HEK293T (cell line): ENCODE measurements at regions not wholly inside any gene's neighbourhood (a gene's known extent, or its start where the extent isn't known, plus 50 kb on each side); places are given as distances from the start of the nearest gene placed in this dataset.

ENCODE experiments used
- CTCF ChIA-PET: fragments of 350-600 bp; formaldehyde crosslinking; extraction: SDS; loops from one replicate; lab custom pipeline; 2021; ENCODE audit warnings: antibody characterized with exemption, inconsistent platforms; lab: Yijun Ruan, JAX
- POLR2A ChIA-PET: fragments of 350-600 bp; formaldehyde crosslinking; extraction: SDS; loops from one replicate; lab custom pipeline; 2020; ENCODE audit warnings: antibody characterized with exemption, inconsistent platforms; lab: Yijun Ruan, JAX
- DNase-seq: peaks from one replicate; pipeline ENCODE4 v3.0.0; 2012; ENCODE audit warnings: mixed read lengths; ENCODE audit errors: extremely low spot score
- ARNT ChIP-seq: fragments of 450-650 bp; IDR thresholded peaks from 2 replicates; pipeline ENCODE4 v1.6.1; 2017; ENCODE audit warnings: mild to moderate bottlenecking
- BHLHE40 ChIP-seq: fragments of 450-650 bp; IDR thresholded peaks from 2 replicates; pipeline ENCODE4 v1.6.1; 2016; ENCODE audit warnings: mild to moderate bottlenecking, moderate library complexity, borderline replicate concordance
- CTBP1 ChIP-seq: fragments of 450-650 bp; IDR thresholded peaks from 2 replicates; pipeline ENCODE4 v1.6.1; 2016; ENCODE audit warnings: borderline replicate concordance
- ELF4 ChIP-seq: fragments of 450-650 bp; IDR thresholded peaks from 2 replicates; pipeline ENCODE4 v1.6.1; 2017; ENCODE audit warnings: antibody characterized with exemption
- FOXA1 ChIP-seq: fragments of 450-650 bp; IDR thresholded peaks from 2 replicates; pipeline ENCODE4 v1.6.1; 2016; ENCODE audit warnings: mild to moderate bottlenecking
- FOXK2 ChIP-seq: fragments of 450-650 bp; IDR thresholded peaks from 2 replicates; pipeline ENCODE4 v1.6.1; 2016; ENCODE audit warnings: mild to moderate bottlenecking
- FOXM1 ChIP-seq: fragments of 450-650 bp; IDR thresholded peaks from 2 replicates; pipeline ENCODE4 v1.6.1; 2017; ENCODE audit warnings: mild to moderate bottlenecking, borderline replicate concordance
- HDGF ChIP-seq: fragments of 450-650 bp; IDR thresholded peaks from 2 replicates; pipeline ENCODE4 v1.6.1; 2017; ENCODE audit warnings: antibody characterized with exemption, borderline replicate concordance
- L3MBTL2 ChIP-seq: fragments of 450-650 bp; conservative IDR thresholded peaks from 2 replicates; pipeline ENCODE4 v1.6.1; 2016; ENCODE audit warnings: mild to moderate bottlenecking
- LEF1 ChIP-seq: fragments of 450-650 bp; IDR thresholded peaks from 2 replicates; pipeline ENCODE4 v1.6.1; 2017; ENCODE audit warnings: mild to moderate bottlenecking, borderline replicate concordance
- NFRKB ChIP-seq: fragments of 450-650 bp; IDR thresholded peaks from 2 replicates; pipeline ENCODE4 v1.6.1; 2016; ENCODE audit warnings: mild to moderate bottlenecking, moderate library complexity
- PKNOX1 ChIP-seq: fragments of 450-650 bp; IDR thresholded peaks from 2 replicates; pipeline ENCODE4 v1.6.1; 2016
- SP1 ChIP-seq: fragments of 450-650 bp; IDR thresholded peaks from 2 replicates; pipeline ENCODE4 v1.6.1; 2017
- SUZ12 ChIP-seq: fragments of 450-650 bp; IDR thresholded peaks from 2 replicates; pipeline ENCODE4 v1.6.1; 2016; ENCODE audit warnings: mild to moderate bottlenecking
- TARDBP ChIP-seq: fragments of 450-650 bp; IDR thresholded peaks from 2 replicates; pipeline ENCODE4 v1.6.1; 2016
- ZNF384 ChIP-seq: fragments of 450-650 bp; IDR thresholded peaks from 2 replicates; pipeline ENCODE4 v1.6.1; 2016

DNA sequence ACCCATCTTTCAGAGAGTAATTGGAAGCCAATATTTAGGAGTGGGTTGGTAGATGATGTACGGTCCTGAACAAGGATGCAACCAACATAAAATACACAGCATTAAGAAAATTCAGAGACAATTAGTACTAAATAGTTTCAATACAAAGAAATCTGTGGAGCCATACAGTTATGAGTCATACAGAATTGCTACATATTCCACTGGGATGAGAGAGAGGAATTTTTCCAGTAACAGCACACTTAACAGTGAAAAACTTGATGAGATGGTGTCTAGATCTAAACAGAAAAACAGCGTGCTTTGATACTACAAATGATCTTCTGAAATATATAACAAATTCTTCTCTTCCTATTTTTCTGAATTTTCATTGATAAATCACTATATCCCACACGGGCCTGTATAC, 1999.3 kb upstream of the CDH9 start:
- no peak for TF ChIP-seq TARDBP
- TF ChIP-seq L3MBTL2: no peak
- TF ChIP-seq ZNF384: no peak
- POLR2A ChIA-PET: no interaction called here
- CTCF ChIA-PET: no interaction called here
- DNase-seq: no peak

- CTCF ChIA-PET: no interaction called here
- TF ChIP-seq FOXM1 (no peak), SUZ12 (no peak), HDGF (no peak), L3MBTL2 (no peak), ZNF384 (no peak), LEF1 (no peak), FOXK2 (no peak), TARDBP (no peak), NFRKB (no peak), PKNOX1 (no peak), ARNT (no peak), ELF4 (no peak), FOXA1 (no peak), BHLHE40 (no peak), SP1 (no peak), CTBP1 (no peak)
- POLR2A ChIA-PET: no interaction called here
- DNase-seq: no peak
Observed at GRCh38 chr5:29024052-29024451, 1985.7 kb upstream of the CDH9 start.

GRCh38 chr5:29023541-29023940, 1985.2 kb upstream of the CDH9 start:
- TF ChIP-seq LEF1: no peak
- TF ChIP-seq L3MBTL2: no peak
- no peak for TF ChIP-seq CTBP1
- TF ChIP-seq ZNF384: no peak
- no peak for TF ChIP-seq FOXM1
- TF ChIP-seq ELF4: no peak
- TF ChIP-seq ARNT: no peak
- TF ChIP-seq FOXA1: no peak
- CTCF ChIA-PET: no interaction called here
- no peak for DNase-seq
- POLR2A ChIA-PET: no interaction called here

- POLR2A ChIA-PET: no interaction called here
- CTCF ChIA-PET: no interaction called here
- TF ChIP-seq ZNF384 (no peak), L3MBTL2 (no peak), FOXM1 (no peak), ARNT (no peak), TARDBP (no peak), CTBP1 (no peak), FOXA1 (no peak), ELF4 (no peak), LEF1 (no peak), FOXK2 (no peak), BHLHE40 (no peak), NFRKB (no peak), PKNOX1 (no peak), SUZ12 (no peak), HDGF (no peak), SP1 (no peak)
- DNase-seq: no peak
Observed at GRCh38 chr5:29017501-29017900, 1979.1 kb upstream of the CDH9 start.

GRCh38 chr5:29016067-29016466, 1977.7 kb upstream of the CDH9 start:
- TF ChIP-seq SP1 (no peak), ZNF384 (no peak), CTBP1 (no peak), PKNOX1 (no peak), ARNT (no peak), FOXA1 (no peak), L3MBTL2 (no peak), ELF4 (no peak), FOXM1 (no peak), HDGF (no peak), NFRKB (no peak), SUZ12 (no peak), LEF1 (no peak), TARDBP (no peak), BHLHE40 (no peak), FOXK2 (no peak)
- ChIA-PET CTCF (interaction anchor here (0.6 kb wide), 1 partner anchor 34 kb away, joined by 3 read pairs; no protein-coding TSS in a partner anchor), POLR2A (no interaction called here)
- DNase-seq: no peak

- no peak for DNase-seq
- TF ChIP-seq ZNF384 (no peak), CTBP1 (no peak), L3MBTL2 (no peak), FOXK2 (no peak), TARDBP (no peak), HDGF (no peak), ELF4 (no peak)
- CTCF ChIA-PET: interaction anchor here (0.6 kb wide), 1 partner anchor 33 kb away, joined by 3 read pairs; no protein-coding TSS in a partner anchor
- POLR2A ChIA-PET: no interaction called here
Observed at GRCh38 chr5:29015523-29015922, 1977.1 kb upstream of the CDH9 start.
